DMS 273 (cell line): ENCODE measurements at regions not wholly inside any gene's neighbourhood (a gene's known extent, or its start where the extent isn't known, plus 50 kb on each side); places are given as distances from the start of the nearest gene placed in this dataset.
"Not testable (repeated sequence)": the region's sequence is repeated elsewhere in the genome, so short reads cannot be mapped to it uniquely, and the experiment has no call there.

Experiments
- DNase-seq: peaks from one replicate; lab custom pipeline; 2025; ENCODE audit not compliant: unreplicated experiment; lab: John Stamatoyannopoulos, UW

DNA sequence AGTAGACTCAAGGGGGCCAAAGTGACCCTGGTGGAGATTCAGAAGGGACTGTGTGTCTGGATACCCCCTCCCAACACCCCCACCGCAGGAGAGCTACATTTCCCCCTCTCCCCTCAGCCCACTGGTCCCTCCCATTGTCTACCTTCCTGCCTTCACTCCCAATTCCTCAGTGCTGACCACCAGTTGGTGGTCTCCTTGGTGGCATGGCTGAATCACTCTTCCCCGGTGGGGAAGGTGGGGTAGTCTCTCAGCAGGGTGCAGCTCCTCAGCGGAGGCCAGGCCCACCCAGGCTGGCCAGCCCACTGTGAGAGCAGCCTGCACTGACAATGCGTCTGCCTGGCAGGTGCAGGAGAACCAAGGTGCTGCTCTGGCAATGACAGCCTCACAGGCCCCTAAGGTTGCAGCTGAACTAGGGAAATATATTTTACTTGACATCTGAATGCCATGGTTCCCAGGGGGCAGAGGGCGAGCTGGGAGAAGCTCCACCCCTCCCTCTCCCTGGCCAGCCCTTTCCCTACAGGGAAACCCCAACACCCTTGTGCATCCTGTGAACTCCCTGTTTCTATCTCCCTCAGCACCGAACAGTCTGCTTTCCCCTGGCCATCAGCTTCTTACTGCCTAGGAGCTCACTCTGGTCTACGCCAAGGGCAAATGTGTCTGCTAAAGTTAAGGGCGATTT, 62.6 kb upstream of the PAX8 start:
- DNase-seq, result no peak

DNA sequence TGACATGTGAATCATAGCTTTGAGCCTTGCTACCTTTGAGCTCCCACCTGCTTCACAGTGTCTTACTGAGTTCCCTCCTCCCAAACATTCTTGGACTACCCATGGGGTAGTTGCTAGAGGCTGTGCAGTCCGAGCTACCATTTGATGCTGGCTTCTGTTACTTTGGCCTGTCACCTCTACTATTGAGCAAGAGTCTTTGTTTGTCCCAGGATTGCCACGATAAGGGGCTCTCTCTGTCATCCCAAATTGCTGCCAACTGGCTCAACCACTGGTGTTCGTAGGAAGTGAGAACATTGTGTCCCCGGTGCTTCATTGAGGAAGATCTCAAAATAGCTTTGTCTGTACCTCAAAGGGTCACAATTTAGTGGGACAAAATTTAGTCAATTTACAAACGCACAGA, 59.1 kb upstream of the PAX8 start:
- DNase-seq, result no peak

DNA sequence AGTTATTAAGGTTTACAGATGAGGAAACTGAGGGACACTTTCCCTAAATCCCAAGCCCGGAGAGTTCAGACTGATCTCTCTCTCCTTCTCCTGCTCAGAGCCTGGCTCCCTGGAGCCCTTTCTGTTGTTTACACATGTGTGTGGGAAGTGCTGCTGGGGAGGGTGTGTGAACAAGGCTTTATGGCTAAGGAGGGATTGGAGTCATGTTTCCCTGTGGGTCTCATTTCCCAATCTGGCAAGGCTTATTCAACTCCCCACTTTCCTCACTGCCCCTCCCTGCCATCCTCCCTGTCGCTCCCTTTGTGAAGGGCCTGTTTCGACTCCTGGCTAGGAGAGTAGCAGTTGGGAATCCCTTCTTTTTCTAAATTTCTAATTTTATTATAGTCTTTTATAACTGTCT, 57.3 kb upstream of the PAX8 start:
- peak; percentile 26 for DNase-seq

GRCh38 chr2:113334147-113334546, 55.4 kb upstream of the PAX8 start:
- no peak for DNase-seq

DNA sequence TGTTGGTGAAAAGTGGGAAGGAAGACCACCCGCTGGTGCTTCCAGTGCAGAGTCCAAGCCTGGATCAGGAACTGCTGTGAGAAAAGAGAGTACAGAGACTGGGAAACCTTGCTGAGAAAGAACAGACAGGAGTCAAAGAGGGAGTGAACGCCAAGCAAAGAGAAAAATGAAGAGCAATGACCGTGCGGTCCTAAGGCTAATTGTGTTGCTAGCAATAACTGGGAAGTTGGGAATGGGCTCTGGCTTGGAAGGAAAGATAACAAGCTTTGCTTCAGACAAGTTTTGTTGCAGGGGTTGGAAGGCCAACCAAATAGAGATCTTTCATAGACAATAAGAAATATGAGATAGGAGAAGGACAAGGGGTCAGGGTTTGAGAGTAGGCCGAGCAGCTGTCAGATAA, 55.0 kb upstream of the PAX8 start:
- not testable (repeated sequence) for DNase-seq

- not testable (repeated sequence) for DNase-seq
Observed at GRCh38 chr2:113330060-113330767, 51.5 kb upstream of the PAX8 start.

DNA sequence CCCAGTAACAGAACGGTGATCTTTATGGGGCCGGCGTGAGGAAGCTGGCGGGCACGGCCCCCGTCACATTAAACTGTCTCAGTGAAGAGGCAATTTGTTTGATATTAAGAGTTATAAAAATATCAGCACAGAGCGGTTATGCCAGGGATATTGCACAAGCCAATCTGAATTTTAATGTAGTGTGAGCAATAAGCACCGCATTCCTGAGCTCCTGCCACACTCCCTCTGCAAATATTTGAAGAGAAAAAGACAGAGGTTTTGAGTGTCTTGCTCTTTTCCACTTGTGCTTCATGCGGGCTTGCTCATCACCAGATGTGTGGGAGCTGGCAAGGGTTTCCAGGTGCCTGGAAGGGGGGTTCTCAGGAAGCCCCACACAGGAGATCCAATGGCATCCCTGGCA, 50.3 kb upstream of the PAX8 start:
- DNase-seq, result not testable (repeated sequence)

- not testable (repeated sequence) for DNase-seq
Observed at GRCh38 chr2:113328572-113328971, 49.9 kb upstream of the PAX8 start.
